Calu3 (cell line): ENCODE measurements at regions not wholly inside any gene's neighbourhood (a gene's known extent, or its start where the extent isn't known, plus 50 kb on each side); places are given as distances from the start of the nearest gene placed in this dataset.

ENCODE experiments used
- BruUV-seq: library from RNA; stranded (reverse); fragments of 400-500 nt; replicated peaks from 2 replicates; lab custom pipeline; 2021; lab: Mats Ljungman, UMichigan
- CTCF ChIA-PET: fragments of 300-600 bp; sonication (Branson Sonifier 250); formaldehyde crosslinking; loops from one replicate; lab custom pipeline; 2022; ENCODE audit warnings: antibody characterized with exemption; lab: Charles Lee
- DNase-seq: peaks from one replicate; pipeline ENCODE4 v3.0.0; 2022
- H3K27ac Mint-ChIP-seq: one replicate; pipeline ENCODE4 v1.8.0; 2022; ENCODE audit warnings: mixed read lengths; ENCODE audit not compliant: unreplicated experiment
- H3K27me3 Mint-ChIP-seq: one replicate; pipeline ENCODE4 v1.8.0; 2022; ENCODE audit warnings: mixed read lengths; ENCODE audit not compliant: unreplicated experiment
- H3K36me3 Mint-ChIP-seq: one replicate; pipeline ENCODE4 v1.8.0; 2022; ENCODE audit warnings: mild to moderate bottlenecking, moderate library complexity, mixed read lengths; ENCODE audit not compliant: insufficient read depth, unreplicated experiment
- H3K4me1 Mint-ChIP-seq: one replicate; pipeline ENCODE4 v1.8.0; 2022; ENCODE audit warnings: mild to moderate bottlenecking, low read depth, mixed read lengths; ENCODE audit not compliant: unreplicated experiment
- H3K4me3 Mint-ChIP-seq: one replicate; pipeline ENCODE4 v1.8.0; 2022; ENCODE audit warnings: mild to moderate bottlenecking, low read depth, moderate library complexity, mixed read lengths; ENCODE audit not compliant: unreplicated experiment
- H3K9me3 Mint-ChIP-seq: one replicate; pipeline ENCODE4 v1.8.0; 2022; ENCODE audit warnings: low read depth, mixed read lengths; ENCODE audit not compliant: unreplicated experiment
- CTCF ChIP-seq: fragments of 200-600 bp; IDR thresholded peaks from one replicate; pipeline ENCODE4 v1.8.0; 2022; ENCODE audit warnings: antibody characterized with exemption; ENCODE audit not compliant: unreplicated experiment
- intact Hi-C: fragments of 100-400 bp; cut with micrococcal nuclease; formaldehyde crosslinking; loops from one replicate; pipeline ENCODE4 v1.10.0; 2022; ENCODE audit not compliant: unreplicated experiment

GRCh38 chr1:30645807-30646206 is 77.6 kb downstream of the MATN1 start:
- BruUV-seq, result no TSS peak
- Mint-ChIP-seq H3K4me1 (peaks cover 24% of the 10 kb centered on the region), H3K9me3 (no peaks in the 10 kb centered on the region), H3K27me3 (peaks cover 55% of the 10 kb centered on the region), H3K4me3 (no peak overlapping the region), H3K36me3 (peaks cover 10% of the 10 kb centered on the region), H3K27ac (no peak overlapping the region)
- intact Hi-C loops, result no loop called here
- CTCF ChIA-PET, result no interaction called here
- no peak for DNase-seq
- no peak for TF ChIP-seq CTCF

GRCh38 chr1:30642391-30643120 is 80.8 kb downstream of the MATN1 start:
- H3K36me3 Mint-ChIP-seq, result no peaks in the 10 kb centered on the region
- no peaks in the 10 kb centered on the region for H3K4me1 Mint-ChIP-seq
- no peak for TF ChIP-seq CTCF
- H3K27ac Mint-ChIP-seq, result no peak overlapping the region
- CTCF ChIA-PET, result no interaction called here
- peaks cover 76% of the 10 kb centered on the region for H3K27me3 Mint-ChIP-seq
- DNase-seq, result no peak
- intact Hi-C loops, result no loop called here
- H3K4me3 Mint-ChIP-seq, result no peak overlapping the region
- no peaks in the 10 kb centered on the region for H3K9me3 Mint-ChIP-seq
- BruUV-seq, result no TSS peak

- Mint-ChIP-seq H3K9me3 (no peaks in the 10 kb centered on the region), H3K4me3 (no peak overlapping the region), H3K27ac (no peak overlapping the region), H3K27me3 (peaks cover 76% of the 10 kb centered on the region), H3K4me1 (no peaks in the 10 kb centered on the region), H3K36me3 (no peaks in the 10 kb centered on the region)
- CTCF ChIA-PET, result no interaction called here
- BruUV-seq, result no TSS peak
- intact Hi-C loops, result no loop called here
- TF ChIP-seq CTCF, result no peak
- no peak for DNase-seq
Observed at GRCh38 chr1:30641572-30642353, 81.6 kb downstream of the MATN1 start.

- Mint-ChIP-seq H3K4me3 (no peak overlapping the region), H3K36me3 (no peaks in the 10 kb centered on the region)
- CTCF ChIA-PET, result no interaction called here
Observed at GRCh38 chr1:30639881-30640452, 83.4 kb downstream of the MATN1 start.

More at GRCh38 chr1:30639881-30640452, 83.4 kb downstream of the MATN1 start:
- intact Hi-C loops, result no loop called here
- BruUV-seq, result no TSS peak
- Mint-ChIP-seq H3K27me3 (peaks cover 61% of the 10 kb centered on the region), H3K9me3 (no peaks in the 10 kb centered on the region), H3K27ac (no peak overlapping the region), H3K4me1 (no peaks in the 10 kb centered on the region)
- no peak for TF ChIP-seq CTCF
- no peak for DNase-seq
